ENCODE measurements at regions not wholly inside any gene's neighbourhood (a gene's known extent, or its start where the extent isn't known, plus 50 kb on each side); places are given as distances from the start of the nearest gene placed in this dataset.

DNA sequence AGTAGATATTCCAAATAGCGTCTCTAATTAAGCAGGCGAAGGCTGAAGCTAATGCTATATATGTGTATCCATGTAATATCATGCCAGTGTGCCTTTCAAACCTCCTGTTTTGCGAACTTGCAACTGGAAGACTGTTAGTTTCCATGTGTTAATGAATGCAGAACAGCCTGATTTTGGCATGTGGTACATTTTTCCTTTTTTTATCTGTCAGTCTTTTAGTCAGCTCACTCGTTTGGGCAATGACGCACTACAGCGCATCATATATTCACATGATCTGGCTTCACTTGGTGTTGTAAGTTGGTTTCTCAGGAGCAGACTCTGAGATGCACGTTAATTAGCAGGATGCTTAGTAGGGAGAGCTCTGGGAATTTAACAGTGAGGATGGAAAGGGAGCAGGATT lies 210.4 kb upstream of the CA10 start:
- TF ChIP-seq, protein P1, sequence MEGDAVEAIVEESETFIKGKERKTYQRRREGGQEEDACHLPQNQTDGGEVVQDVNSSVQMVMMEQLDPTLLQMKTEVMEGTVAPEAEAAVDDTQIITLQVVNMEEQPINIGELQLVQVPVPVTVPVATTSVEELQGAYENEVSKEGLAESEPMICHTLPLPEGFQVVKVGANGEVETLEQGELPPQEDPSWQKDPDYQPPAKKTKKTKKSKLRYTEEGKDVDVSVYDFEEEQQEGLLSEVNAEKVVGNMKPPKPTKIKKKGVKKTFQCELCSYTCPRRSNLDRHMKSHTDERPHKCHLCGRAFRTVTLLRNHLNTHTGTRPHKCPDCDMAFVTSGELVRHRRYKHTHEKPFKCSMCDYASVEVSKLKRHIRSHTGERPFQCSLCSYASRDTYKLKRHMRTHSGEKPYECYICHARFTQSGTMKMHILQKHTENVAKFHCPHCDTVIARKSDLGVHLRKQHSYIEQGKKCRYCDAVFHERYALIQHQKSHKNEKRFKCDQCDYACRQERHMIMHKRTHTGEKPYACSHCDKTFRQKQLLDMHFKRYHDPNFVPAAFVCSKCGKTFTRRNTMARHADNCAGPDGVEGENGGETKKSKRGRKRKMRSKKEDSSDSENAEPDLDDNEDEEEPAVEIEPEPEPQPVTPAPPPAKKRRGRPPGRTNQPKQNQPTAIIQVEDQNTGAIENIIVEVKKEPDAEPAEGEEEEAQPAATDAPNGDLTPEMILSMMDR (conservative IDR thresholded peaks at IDR 0.05): no peak
- TF ChIP-seq EZH2 (IDR thresholded peaks at IDR 0.05; ENCODE audit: low read depth): no peak
